OCI-LY7 (cell line): ENCODE measurements at regions not wholly inside any gene's neighbourhood (a gene's known extent, or its start where the extent isn't known, plus 50 kb on each side); places are given as distances from the start of the nearest gene placed in this dataset.

Experiments
- BruUV-seq: library from RNA; stranded (reverse); fragments of 400-500 nt; replicated peaks from 2 replicates; lab custom pipeline; 2021; lab: Mats Ljungman, UMichigan
- CTCF ChIA-PET: fragments of 300-600 bp; sonication (Branson Sonifier 250); formaldehyde crosslinking; loops from one replicate; lab custom pipeline; 2022; ENCODE audit warnings: antibody characterized with exemption; ENCODE audit not compliant: unreplicated experiment; lab: Charles Lee
- POLR2A ChIA-PET: fragments of 300-600 bp; sonication (Branson Sonifier 250); formaldehyde crosslinking; loops from one replicate; lab custom pipeline; 2022; ENCODE audit warnings: antibody characterized with exemption; lab: Charles Lee
- DNase-seq: peaks from one replicate; pipeline ENCODE4 v3.0.0-alpha.2; 2015; ENCODE audit warnings: low spot score
- H2AFZ ChIP-seq: fragments of 200-600 bp; sonication (generic), shearing (Covaris generic); 2 replicates; pipeline ENCODE4 v1.6.1; 2014; ENCODE audit warnings: mild to moderate bottlenecking, antibody characterized with exemption, low read length, moderate library complexity
- H3K27ac ChIP-seq: fragments of 200-600 bp; sonication (generic); 2 replicates; pipeline ENCODE4 v1.5.1; 2014; ENCODE audit warnings: mixed run types, low read depth, mild to moderate bottlenecking, moderate library complexity, low read length, inconsistent platforms; ENCODE audit not compliant: poor library complexity, severe bottlenecking
- H3K36me3 ChIP-seq: fragments of 200-600 bp; sonication (generic); 2 replicates; pipeline ENCODE4 v1.6.1; 2014; ENCODE audit warnings: mild to moderate bottlenecking, antibody characterized with exemption, low read length, moderate library complexity, mixed read lengths; ENCODE audit not compliant: insufficient read depth
- H3K4me1 ChIP-seq: fragments of 200-600 bp; sonication (generic); 2 replicates; pipeline ENCODE4 v1.5.1; 2014; ENCODE audit warnings: mild to moderate bottlenecking, low read length; ENCODE audit not compliant: insufficient read depth, poor library complexity, severe bottlenecking
- H3K4me2 ChIP-seq: fragments of 200-600 bp; sonication (generic); 2 replicates; pipeline ENCODE4 v1.6.1; 2014; ENCODE audit warnings: mild to moderate bottlenecking, low read length
- H3K4me3 ChIP-seq: fragments of 200-600 bp; sonication (generic); 2 replicates; pipeline ENCODE4 v1.5.1; 2014; ENCODE audit warnings: mild to moderate bottlenecking, low read depth, low read length; ENCODE audit not compliant: poor library complexity, severe bottlenecking
- H3K79me2 ChIP-seq: fragments of 200-600 bp; sonication (generic); 2 replicates; pipeline ENCODE4 v1.6.1; 2016; ENCODE audit warnings: low read depth, mild to moderate bottlenecking, low read length, moderate library complexity, mixed read lengths; ENCODE audit not compliant: insufficient read depth
- H3K9me2 ChIP-seq: fragments of 200-600 bp; sonication (generic); 2 replicates; pipeline ENCODE4 v1.6.1; 2016; ENCODE audit warnings: mild to moderate bottlenecking, low read length, mixed read lengths; ENCODE audit not compliant: insufficient read depth
- H3K9me3 ChIP-seq: fragments of 200-600 bp; sonication (generic); 2 replicates; pipeline ENCODE4 v1.6.1; 2014; ENCODE audit warnings: mild to moderate bottlenecking, mixed run types, low read length, mixed read lengths
- H4K20me1 ChIP-seq: fragments of 200-600 bp; sonication (generic); 2 replicates; pipeline ENCODE4 v1.6.1; 2014; ENCODE audit warnings: mild to moderate bottlenecking, antibody characterized with exemption, low read length, moderate library complexity, mixed read lengths; ENCODE audit not compliant: insufficient read depth
- EZH2phosphoT487 ChIP-seq: fragments of 200-600 bp; sonication (generic); IDR thresholded peaks from 2 replicates; pipeline ENCODE4 v1.6.1; 2018; ENCODE audit warnings: low read depth, borderline replicate concordance, mild to moderate bottlenecking, mixed run types, antibody characterized with exemption, low read length, moderate library complexity, mixed read lengths
- intact Hi-C: fragments of 100-400 bp; cut with micrococcal nuclease; formaldehyde crosslinking; loops from one replicate; pipeline ENCODE4 v1.10.0; 2022; ENCODE audit not compliant: unreplicated experiment
- TF ChIP-seq, protein P1 (sequence below): fragments of 200-600 bp; sonication (generic); conservative IDR thresholded peaks from 2 replicates; pipeline ENCODE4 v1.5.1; 2014; ENCODE audit warnings: mild to moderate bottlenecking, antibody characterized with exemption, low read length, moderate library complexity, mixed read lengths

DNA sequence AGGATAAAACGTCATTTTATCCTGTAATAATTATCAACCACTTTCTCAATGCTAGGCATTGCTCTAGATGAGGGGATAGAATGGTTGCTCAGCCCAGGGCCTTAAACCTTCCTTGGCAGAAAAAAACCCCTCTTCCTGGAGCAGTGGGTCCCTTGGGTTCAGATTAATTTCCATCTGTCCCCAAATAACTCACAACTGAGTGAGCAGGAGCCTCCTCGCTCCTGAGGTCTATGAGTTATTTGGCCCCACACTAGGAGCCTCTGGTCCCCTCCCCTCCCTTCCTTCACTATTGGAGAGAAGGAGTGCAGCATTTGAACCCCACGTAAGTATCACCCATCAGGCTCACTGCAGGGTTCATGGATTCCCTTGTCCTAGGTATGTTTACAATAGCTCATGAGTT, 157.5 kb upstream of the FHL2 start:
- DNase-seq, result no peak
- no peaks in the 10 kb centered on the region for H4K20me1 ChIP-seq
- BruUV-seq, result no TSS peak
- no peak overlapping the region for H3K4me2 ChIP-seq
- no peaks in the 10 kb centered on the region for H3K9me3 ChIP-seq
- no peak overlapping the region for H3K4me3 ChIP-seq
- ChIA-PET CTCF (no interaction called here), POLR2A (no interaction called here)
- H3K36me3 ChIP-seq, result no peaks in the 10 kb centered on the region
- H3K27ac ChIP-seq, result no peak overlapping the region
- no peak overlapping the region for H2AFZ ChIP-seq
- H3K4me1 ChIP-seq, result no peaks in the 10 kb centered on the region
- intact Hi-C loops, result no loop called here
- H3K79me2 ChIP-seq, result no peaks in the 10 kb centered on the region
- no peaks in the 10 kb centered on the region for H3K9me2 ChIP-seq
- no peak for TF ChIP-seq EZH2phosphoT487
- TF ChIP-seq, protein P1, sequence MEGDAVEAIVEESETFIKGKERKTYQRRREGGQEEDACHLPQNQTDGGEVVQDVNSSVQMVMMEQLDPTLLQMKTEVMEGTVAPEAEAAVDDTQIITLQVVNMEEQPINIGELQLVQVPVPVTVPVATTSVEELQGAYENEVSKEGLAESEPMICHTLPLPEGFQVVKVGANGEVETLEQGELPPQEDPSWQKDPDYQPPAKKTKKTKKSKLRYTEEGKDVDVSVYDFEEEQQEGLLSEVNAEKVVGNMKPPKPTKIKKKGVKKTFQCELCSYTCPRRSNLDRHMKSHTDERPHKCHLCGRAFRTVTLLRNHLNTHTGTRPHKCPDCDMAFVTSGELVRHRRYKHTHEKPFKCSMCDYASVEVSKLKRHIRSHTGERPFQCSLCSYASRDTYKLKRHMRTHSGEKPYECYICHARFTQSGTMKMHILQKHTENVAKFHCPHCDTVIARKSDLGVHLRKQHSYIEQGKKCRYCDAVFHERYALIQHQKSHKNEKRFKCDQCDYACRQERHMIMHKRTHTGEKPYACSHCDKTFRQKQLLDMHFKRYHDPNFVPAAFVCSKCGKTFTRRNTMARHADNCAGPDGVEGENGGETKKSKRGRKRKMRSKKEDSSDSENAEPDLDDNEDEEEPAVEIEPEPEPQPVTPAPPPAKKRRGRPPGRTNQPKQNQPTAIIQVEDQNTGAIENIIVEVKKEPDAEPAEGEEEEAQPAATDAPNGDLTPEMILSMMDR, result no peak

DNA sequence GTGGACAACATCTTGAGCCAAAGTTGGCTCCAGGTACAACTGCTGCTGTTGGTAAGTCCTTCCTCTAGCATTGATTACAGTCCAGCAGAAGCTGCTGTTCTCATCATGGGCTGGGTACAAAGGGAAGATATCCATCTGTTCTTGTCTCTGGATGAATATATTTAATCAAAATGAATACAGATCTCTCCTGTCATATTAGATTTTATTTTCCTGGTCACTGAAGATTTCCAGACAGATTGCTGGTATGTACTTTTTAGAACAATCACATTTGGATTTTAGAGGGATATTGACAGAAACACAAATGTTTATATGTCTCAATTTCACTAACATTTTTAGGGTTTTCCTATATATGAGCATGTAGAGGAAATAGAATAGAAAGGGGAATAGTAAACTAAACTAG, 155.4 kb upstream of the FHL2 start:
- H3K4me3 ChIP-seq, result no peak overlapping the region
- H4K20me1 ChIP-seq, result no peaks in the 10 kb centered on the region
- BruUV-seq, result no TSS peak
- no peaks in the 10 kb centered on the region for H3K79me2 ChIP-seq
- CTCF ChIA-PET, result no interaction called here
- H3K36me3 ChIP-seq, result no peaks in the 10 kb centered on the region
- no peak overlapping the region for H3K27ac ChIP-seq
- H3K4me2 ChIP-seq, result no peak overlapping the region
- no peak for TF ChIP-seq EZH2phosphoT487
- DNase-seq, result no peak
- no peaks in the 10 kb centered on the region for H3K4me1 ChIP-seq
- intact Hi-C loops, result no loop called here
- H2AFZ ChIP-seq, result no peak overlapping the region
- H3K9me3 ChIP-seq, result no peaks in the 10 kb centered on the region
- no peaks in the 10 kb centered on the region for H3K9me2 ChIP-seq
- POLR2A ChIA-PET, result no interaction called here

DNA sequence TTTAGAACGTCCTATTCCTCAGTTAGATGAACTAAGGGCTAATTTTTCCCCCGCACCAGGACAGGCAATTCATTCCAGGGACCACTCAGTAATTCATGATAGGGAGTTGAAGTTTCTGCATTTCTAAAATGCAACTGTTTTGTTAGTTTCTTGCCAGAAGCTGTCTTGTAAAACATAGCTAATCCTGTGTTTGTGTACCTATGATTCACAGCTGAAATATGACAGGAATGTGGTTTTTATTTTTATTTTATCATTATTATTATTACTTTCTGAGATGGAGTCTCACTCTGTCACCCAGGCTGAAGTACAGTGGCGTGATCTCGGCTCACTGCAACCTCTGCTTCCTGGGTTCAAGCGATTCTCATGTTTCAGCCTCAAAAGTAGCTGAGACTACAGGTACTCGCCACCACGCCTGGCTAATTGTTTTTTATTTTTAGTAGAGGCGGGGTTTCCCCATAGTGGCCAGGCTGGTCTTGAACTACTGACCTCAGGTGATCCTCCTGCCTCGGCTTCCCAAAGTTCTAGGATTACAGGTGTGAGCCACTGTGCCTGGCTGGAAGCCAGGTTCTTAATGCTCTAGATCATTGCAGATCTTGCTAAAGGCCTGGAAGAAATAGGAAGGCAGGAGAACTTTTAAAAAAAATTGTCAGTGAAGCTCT, 154.8 kb upstream of the FHL2 start:
- Histone ChIP-seq H3K36me3 (no peaks in the 10 kb centered on the region), H3K9me2 (no peaks in the 10 kb centered on the region), H2AFZ (no peak overlapping the region), H3K4me1 (no peaks in the 10 kb centered on the region), H3K79me2 (no peaks in the 10 kb centered on the region), H3K9me3 (no peaks in the 10 kb centered on the region), H3K4me2 (no peak overlapping the region), H4K20me1 (no peaks in the 10 kb centered on the region), H3K27ac (no peak overlapping the region), H3K4me3 (no peak overlapping the region)
- intact Hi-C loops, result no loop called here
- ChIA-PET POLR2A (interaction anchor here (0.6 kb wide), 1 partner anchor 359 kb away, joined by 3 read pairs; no protein-coding TSS in a partner anchor), CTCF (interaction anchor here (0.6 kb wide), 1 partner anchor 164 kb away, joined by 3 read pairs; no protein-coding TSS in a partner anchor)
- BruUV-seq, result no TSS peak
- DNase-seq, result no peak
- no peak for TF ChIP-seq EZH2phosphoT487
- TF ChIP-seq, protein P1, result no peak
